CD14-positive monocyte (primary cell): ENCODE measurements at regions not wholly inside any gene's neighbourhood (a gene's known extent, or its start where the extent isn't known, plus 50 kb on each side); places are given as distances from the start of the nearest gene placed in this dataset.

Source experiments
- DNase-seq, 3 donors: peaks; one replicate each; pipeline ENCODE4 v3.0.0-alpha.2; 2011 to 2022
- H2AFZ ChIP-seq: 2 replicates; pipeline ENCODE4 v1.6.0; 2012; ENCODE audit warnings: mild to moderate bottlenecking, low read depth, low read length, inconsistent platforms; ENCODE audit not compliant: insufficient read depth, poor library complexity, severe bottlenecking
- H3K27ac ChIP-seq, 2 donors: 1 replicate in 1 of 2; 2 replicates in 1 of 2; pipeline ENCODE4 v1.5.1; 2012 to 2013; ENCODE audit warnings: low read length in 2 of 2, control low read depth in 1 of 2, inconsistent platforms in 1 of 2, low read depth in 1 of 2, mild to moderate bottlenecking in 1 of 2
- H3K27me3 ChIP-seq, 2 donors: one replicate each; pipeline versions ENCODE4 v1.6.0 to v1.6.1; 2011 to 2013; ENCODE audit warnings: low read length in 2 of 2; ENCODE audit not compliant: control insufficient read depth in 2 of 2, insufficient read depth in 2 of 2
- H3K36me3 ChIP-seq, 2 donors: replicated peaks in 1 of 2; 1 replicate in 1 of 2; 2 replicates in 1 of 2; pipeline versions ENCODE4 v1.5.1 to v1.6.1; 2012 to 2013; ENCODE audit warnings: low read length in 2 of 2, control low read depth in 1 of 2, inconsistent platforms in 1 of 2, mild to moderate bottlenecking in 1 of 2; ENCODE audit not compliant: insufficient read depth in 2 of 2, control insufficient read depth in 1 of 2
- H3K4me1 ChIP-seq, 2 donors: 1 replicate in 1 of 2; 2 replicates in 1 of 2; pipeline versions ENCODE4 v1.5.1 to v1.6.1; 2012 to 2013; ENCODE audit warnings: low read length in 2 of 2, control low read depth in 1 of 2, inconsistent platforms in 1 of 2, mild to moderate bottlenecking in 1 of 2, moderate library complexity in 1 of 2; ENCODE audit not compliant: insufficient read depth in 2 of 2, control insufficient read depth in 1 of 2
- H3K4me2 ChIP-seq: replicated peaks from 2 replicates; pipeline ENCODE3; 2012; ENCODE audit warnings: low read length, moderate library complexity, mild to moderate bottlenecking; ENCODE audit not compliant: poor library complexity, severe bottlenecking; ENCODE audit errors: extremely low read depth
- H3K4me3 ChIP-seq, 3 experiments: fragments of 200-600 bp in 1 of 3; sonication (generic) in 1 of 3; replicated peaks in 1 of 3; 1 replicate in 2 of 3; 2 replicates in 1 of 3; pipeline ENCODE4 v1.5.1; 2011 to 2013; ENCODE audit warnings: low read length in 3 of 3, mild to moderate bottlenecking in 3 of 3, control low read depth in 2 of 3, low read depth in 2 of 3, inconsistent platforms in 1 of 3, moderate library complexity in 1 of 3
- H3K79me2 ChIP-seq: 2 replicates; pipeline ENCODE4 v1.6.0; 2012; ENCODE audit warnings: mild to moderate bottlenecking, control low read depth, inconsistent platforms, low read length, moderate library complexity; ENCODE audit not compliant: insufficient read depth
- H3K9ac ChIP-seq: 2 replicates; pipeline ENCODE4 v1.6.0; 2017; ENCODE audit warnings: low read length, mild to moderate bottlenecking; ENCODE audit not compliant: insufficient read depth, poor library complexity, severe bottlenecking
- H3K9me3 ChIP-seq, 2 donors: replicated peaks in 1 of 2; 1 replicate in 1 of 2; 2 replicates in 1 of 2; pipeline versions ENCODE4 v1.5.1 to v1.6.1; 2012 to 2013; ENCODE audit warnings: low read length in 2 of 2, control low read depth in 1 of 2; ENCODE audit not compliant: control insufficient read depth in 1 of 2, insufficient read depth in 1 of 2
- H4K20me1 ChIP-seq: 2 replicates; pipeline ENCODE4 v1.6.0; 2012; ENCODE audit warnings: mild to moderate bottlenecking, low read length, control low read depth, moderate library complexity; ENCODE audit not compliant: insufficient read depth
- H3K27ac Mint-ChIP-seq, 7 donors: one replicate each; pipeline ENCODE4 v1.8.0; 2020; ENCODE audit warnings: mild to moderate bottlenecking in 7 of 7, mixed read lengths in 7 of 7, moderate library complexity in 6 of 7, inconsistent platforms in 2 of 7
- H3K27me3 Mint-ChIP-seq, 3 donors: one replicate each; pipeline ENCODE4 v1.8.0; 2021 to 2022; ENCODE audit warnings: low read depth in 3 of 3, mild to moderate bottlenecking in 3 of 3, mixed read lengths in 3 of 3, moderate library complexity in 3 of 3, inconsistent platforms in 1 of 3
- H3K36me3 Mint-ChIP-seq, 2 donors: one replicate each; pipeline ENCODE4 v1.8.0; 2020; ENCODE audit warnings: mixed read lengths in 2 of 2, inconsistent platforms in 1 of 2, mild to moderate bottlenecking in 1 of 2
- H3K4me1 Mint-ChIP-seq: one replicate; pipeline ENCODE4 v1.8.0; 2020; ENCODE audit warnings: mild to moderate bottlenecking, mixed read lengths
- H3K4me3 Mint-ChIP-seq, 2 donors: one replicate each; pipeline ENCODE4 v1.8.0; 2020; ENCODE audit warnings: mild to moderate bottlenecking in 2 of 2, mixed read lengths in 2 of 2, moderate library complexity in 1 of 2
- H3K9me3 Mint-ChIP-seq, 7 donors: one replicate each; pipeline ENCODE4 v1.8.0; 2020 to 2022; ENCODE audit warnings: mixed read lengths in 7 of 7, mild to moderate bottlenecking in 6 of 7, moderate library complexity in 6 of 7, inconsistent platforms in 2 of 7
- WGBS: methylation state at CpG from one replicate; pipeline ENCODE4 v1.1.5; 2013; ENCODE audit warnings: missing lambda C conversion rate; ENCODE audit not compliant: insufficient coverage; 5-methylcytosine and 5-hydroxymethylcytosine counted together
- intact Hi-C, 2 donors: fragments of 100-400 bp; cut with micrococcal nuclease; formaldehyde crosslinking; loops; one replicate each; pipeline versions ENCODE4 v1.15.0 to v1.15.1; 2023
- TF ChIP-seq, protein P1 (sequence below): fragments of 200-600 bp; IDR thresholded peaks from one replicate; pipeline ENCODE4 v1.8.0; 2022; ENCODE audit warnings: antibody characterized with exemption, mild to moderate bottlenecking

DNA sequence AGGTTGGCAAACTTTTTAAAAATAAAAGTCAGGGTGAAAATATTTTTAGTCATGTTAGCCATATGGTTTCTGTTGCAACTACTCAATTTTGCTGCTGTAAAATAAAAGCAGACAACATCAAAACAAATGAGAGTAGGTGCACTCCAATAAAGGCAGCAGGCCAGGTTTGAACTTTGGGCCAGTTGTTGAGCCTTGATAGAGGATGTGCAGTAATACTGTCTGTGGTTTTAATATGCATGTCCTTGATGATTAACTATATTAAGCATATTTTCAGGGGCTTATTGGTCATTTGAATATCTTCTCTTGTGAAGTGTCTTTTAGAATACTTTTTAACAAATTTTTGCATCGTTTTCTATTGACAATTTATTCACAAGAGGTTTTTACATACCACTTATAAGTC lies 1399.9 kb upstream of the B3GALT2 start:
- Histone ChIP-seq H3K79me2 (no peaks in the 10 kb centered on the region), H2AFZ (no peak overlapping the region), H3K9ac (no peak overlapping the region), H3K4me3 (no peak overlapping the region), H3K4me1 (no peaks in the 10 kb centered on the region), H3K4me2 (no peak overlapping the region), H3K27me3 (no peaks in the 10 kb centered on the region), H4K20me1 (no peaks in the 10 kb centered on the region), H3K9me3 (peaks cover 11 to 20% of the 10 kb centered on the region in 2 donors), H3K27ac (no peak overlapping the region), H3K36me3 (no peaks in the 10 kb centered on the region)
- Mint-ChIP-seq H3K27me3 (no peaks in the 10 kb centered on the region), H3K9me3 (peaks cover 0 to 13% (median 5%) of the 10 kb centered on the region in 7 donors), H3K4me3 (no peak overlapping the region), H3K36me3 (no peaks in the 10 kb centered on the region), H3K27ac (no peak overlapping the region), H3K4me1 (no peaks in the 10 kb centered on the region)
- WGBS, result no CpG with 5 or more reads among the region's 1 CpG
- no peak for DNase-seq
- intact Hi-C loops, result no loop called here
- TF ChIP-seq, protein P1, sequence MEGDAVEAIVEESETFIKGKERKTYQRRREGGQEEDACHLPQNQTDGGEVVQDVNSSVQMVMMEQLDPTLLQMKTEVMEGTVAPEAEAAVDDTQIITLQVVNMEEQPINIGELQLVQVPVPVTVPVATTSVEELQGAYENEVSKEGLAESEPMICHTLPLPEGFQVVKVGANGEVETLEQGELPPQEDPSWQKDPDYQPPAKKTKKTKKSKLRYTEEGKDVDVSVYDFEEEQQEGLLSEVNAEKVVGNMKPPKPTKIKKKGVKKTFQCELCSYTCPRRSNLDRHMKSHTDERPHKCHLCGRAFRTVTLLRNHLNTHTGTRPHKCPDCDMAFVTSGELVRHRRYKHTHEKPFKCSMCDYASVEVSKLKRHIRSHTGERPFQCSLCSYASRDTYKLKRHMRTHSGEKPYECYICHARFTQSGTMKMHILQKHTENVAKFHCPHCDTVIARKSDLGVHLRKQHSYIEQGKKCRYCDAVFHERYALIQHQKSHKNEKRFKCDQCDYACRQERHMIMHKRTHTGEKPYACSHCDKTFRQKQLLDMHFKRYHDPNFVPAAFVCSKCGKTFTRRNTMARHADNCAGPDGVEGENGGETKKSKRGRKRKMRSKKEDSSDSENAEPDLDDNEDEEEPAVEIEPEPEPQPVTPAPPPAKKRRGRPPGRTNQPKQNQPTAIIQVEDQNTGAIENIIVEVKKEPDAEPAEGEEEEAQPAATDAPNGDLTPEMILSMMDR, result no peak

DNA sequence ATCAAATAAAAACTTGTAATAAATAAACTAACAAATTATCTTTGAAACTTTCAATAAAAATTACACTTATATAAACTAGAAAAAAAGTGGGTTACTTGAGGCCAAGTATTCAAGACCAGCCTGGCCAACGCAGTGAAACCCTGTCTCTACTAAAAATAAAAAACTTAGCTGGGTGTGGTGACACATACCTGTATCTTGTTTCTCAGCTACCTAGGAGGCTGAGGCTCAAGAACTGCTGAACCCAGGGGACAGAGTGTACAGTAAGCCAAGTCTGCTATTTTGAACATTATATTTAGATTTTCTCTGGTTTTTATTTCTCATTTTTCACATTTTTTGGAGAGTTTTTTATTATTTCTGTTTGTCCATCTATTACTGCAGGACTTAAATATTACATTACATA lies 1397.6 kb upstream of the B3GALT2 start:
- no peaks in the 10 kb centered on the region for H3K4me1 ChIP-seq
- H3K79me2 ChIP-seq, result no peaks in the 10 kb centered on the region
- H3K27ac ChIP-seq, result no peak overlapping the region
- H3K9me3 ChIP-seq, result peaks cover 9 to 19% of the 10 kb centered on the region in 2 donors
- H3K4me2 ChIP-seq, result no peak overlapping the region
- intact Hi-C loops, result no loop called here
- TF ChIP-seq, protein P1, result no peak
- H3K27me3 Mint-ChIP-seq, result no peaks in the 10 kb centered on the region
- H3K9me3 Mint-ChIP-seq, result peaks cover 0 to 11% (median 3%) of the 10 kb centered on the region in 7 donors
- no peaks in the 10 kb centered on the region for H3K36me3 Mint-ChIP-seq
- no peaks in the 10 kb centered on the region for H3K4me1 Mint-ChIP-seq
- H3K4me3 Mint-ChIP-seq, result no peak overlapping the region
- H3K27me3 ChIP-seq, result no peaks in the 10 kb centered on the region
- no CpG with 5 or more reads among the region's 1 CpG for WGBS
- no peak overlapping the region for H2AFZ ChIP-seq
- H3K27ac Mint-ChIP-seq, result no peak overlapping the region
- H4K20me1 ChIP-seq, result no peaks in the 10 kb centered on the region
- no peak for DNase-seq
- H3K36me3 ChIP-seq, result no peaks in the 10 kb centered on the region
- no peak overlapping the region for H3K9ac ChIP-seq
- no peak overlapping the region for H3K4me3 ChIP-seq
